ENCODE measurements at regions not wholly inside any gene's neighbourhood (a gene's known extent, or its start where the extent isn't known, plus 50 kb on each side); places are given as distances from the start of the nearest gene placed in this dataset.
"Not testable (repeated sequence)": the region's sequence is repeated elsewhere in the genome, so short reads cannot be mapped to it uniquely, and the experiment has no call there.

GRCh38 chr6:43898358-43899131 lies 128.5 kb downstream of the VEGFA start:
- DNase-seq: no peak

GRCh38 chr6:43897571-43898302 lies 127.7 kb downstream of the VEGFA start:
- DNase-seq: no peak

GRCh38 chr6:43896329-43897255 lies 126.6 kb downstream of the VEGFA start:
- no peak for DNase-seq

GRCh38 chr6:43895656-43896328 lies 125.8 kb downstream of the VEGFA start:
- no peak for DNase-seq

- DNase-seq: no peak
Observed at GRCh38 chr6:43893073-43893472, 123.1 kb downstream of the VEGFA start.

GRCh38 chr6:43891072-43891870 lies 121.3 kb downstream of the VEGFA start:
- no peak for DNase-seq

- DNase-seq: no peak
Observed at GRCh38 chr6:43890197-43891062, 120.4 kb downstream of the VEGFA start.

- DNase-seq: no peak
Observed at GRCh38 chr6:43887906-43888683, 118.1 kb downstream of the VEGFA start.

GRCh38 chr6:43887340-43887858 lies 117.4 kb downstream of the VEGFA start:
- DNase-seq: no peak

- DNase-seq: no peak
Observed at GRCh38 chr6:43886717-43887339, 116.8 kb downstream of the VEGFA start.

- DNase-seq: no peak
Observed at GRCh38 chr6:43886067-43886461, 116.1 kb downstream of the VEGFA start.

- no peak for DNase-seq
Observed at GRCh38 chr6:43885399-43886066, 115.5 kb downstream of the VEGFA start.

GRCh38 chr6:43884652-43885022 lies 114.6 kb downstream of the VEGFA start:
- DNase-seq: no peak

- DNase-seq: no peak
Observed at GRCh38 chr6:43883847-43884651, 114.0 kb downstream of the VEGFA start.

- not testable (repeated sequence) for DNase-seq
Observed at GRCh38 chr6:43882690-43883448, 112.9 kb downstream of the VEGFA start.

GRCh38 chr6:43880236-43881137 lies 110.5 kb downstream of the VEGFA start:
- DNase-seq: no peak

All from GOT3 (cell line).